Gastrocnemius medialis (tissue), 4 donors: ENCODE measurements at regions not wholly inside any gene's neighbourhood (a gene's known extent, or its start where the extent isn't known, plus 50 kb on each side); places are given as distances from the start of the nearest gene placed in this dataset.

Experiments
- CTCF ChIP-seq, 5 experiments: fragments of 450-650 bp in 3 of 5; fragments of 200-600 bp in 2 of 5; sonication (generic) in 2 of 5; IDR thresholded peaks in 4 of 5; conservative IDR thresholded peaks in 1 of 5; 1 replicate in 4 of 5; 2 replicates in 1 of 5; pipeline ENCODE4 v1.5.1; 2016 to 2019; ENCODE audit warnings: antibody characterized with exemption in 5 of 5, mild to moderate bottlenecking in 3 of 5, moderate library complexity in 3 of 5
- POLR2A ChIP-seq, 2 donors: fragments of 450-650 bp; IDR thresholded peaks; one replicate each; pipeline ENCODE4 v1.6.1; 2017; ENCODE audit warnings: antibody characterized with exemption in 2 of 2, mild to moderate bottlenecking in 2 of 2, moderate library complexity in 2 of 2

- peak in 1 of 5 experiments; percentile 25 for TF ChIP-seq CTCF (IDR thresholded peaks at IDR 0.05 in 4 of 5, conservative IDR thresholded peaks at IDR 0.05 in 1 of 5)
- TF ChIP-seq POLR2A (IDR thresholded peaks at IDR 0.05), result no peak
Observed at GRCh38 chr2:58448065-58448507, 207.0 kb upstream of the FANCL start.
